Aorta (tissue), 5 donors: ENCODE measurements at regions not wholly inside any gene's neighbourhood (a gene's known extent, or its start where the extent isn't known, plus 50 kb on each side); places are given as distances from the start of the nearest gene placed in this dataset.
"Not testable (repeated sequence)": the region's sequence is repeated elsewhere in the genome, so short reads cannot be mapped to it uniquely, and the experiment has no call there.

ENCODE experiments used
- ATAC-seq: fragments of 200-7000 bp; cut with Tn5 transposase; one replicate; pipeline ENCODE4 v1.9.1; 2022; ENCODE audit warnings: moderate library complexity; ENCODE audit not compliant: low FRiP score
- DNase-seq, 2 donors: peaks; one replicate each; pipeline ENCODE4 v3.0.0-alpha.2; 2020
- H3K27ac ChIP-seq, 2 donors: one replicate each; pipeline ENCODE4 v1.5.1; 2013; ENCODE audit warnings: low read length in 2 of 2, mild to moderate bottlenecking in 2 of 2, moderate library complexity in 2 of 2, control low read depth in 1 of 2, inconsistent platforms in 1 of 2, low read depth in 1 of 2
- H3K27me3 ChIP-seq, 2 donors: one replicate each; pipeline ENCODE4 v1.6.1; 2013; ENCODE audit warnings: control low read depth in 1 of 2, low read length in 1 of 2, mild to moderate bottlenecking in 1 of 2, moderate library complexity in 1 of 2; ENCODE audit not compliant: insufficient read depth in 2 of 2, control insufficient read depth in 1 of 2
- H3K36me3 ChIP-seq, 2 donors: one replicate each; pipeline ENCODE4 v1.6.1; 2013; ENCODE audit warnings: control low read depth in 1 of 2, low read length in 1 of 2, mild to moderate bottlenecking in 1 of 2; ENCODE audit not compliant: insufficient read depth in 2 of 2, control insufficient read depth in 1 of 2
- H3K4me1 ChIP-seq, 2 donors: one replicate each; pipeline ENCODE4 v1.6.1; 2013; ENCODE audit warnings: low read length in 2 of 2, control low read depth in 1 of 2, mild to moderate bottlenecking in 1 of 2, moderate library complexity in 1 of 2; ENCODE audit not compliant: insufficient read depth in 2 of 2, control insufficient read depth in 1 of 2
- H3K4me3 ChIP-seq, 2 donors: one replicate each; pipeline ENCODE4 v1.5.1; 2013; ENCODE audit warnings: low read length in 2 of 2, control low read depth in 1 of 2, mild to moderate bottlenecking in 1 of 2
- H3K9me3 ChIP-seq: one replicate; pipeline ENCODE4 v1.6.1; 2013; ENCODE audit warnings: mild to moderate bottlenecking, low read length; ENCODE audit not compliant: control insufficient read depth
- WGBS, 2 donors: extraction: QIAGEN DNeasy Blood & Tissue Kit; methylation state at CpG; one replicate each; pipeline ENCODE4 v1.1.7; 2013; 5-methylcytosine and 5-hydroxymethylcytosine counted together
- intact Hi-C, 2 donors: fragments of 100-400 bp; cut with DNase I; formaldehyde crosslinking; loops; one replicate each; pipeline versions ENCODE4 v1.14.2 to v1.15.0; 2022
- donor health status: healthy with polysubstance abuse.
- donor health status: Bipolar disorder and iron deficiency.
- donor health status: DM: no; HTN: no; CAD: no.
- donor health status: DM: no; HTN: no; CAD: no.
- donor health status: DM: yes; HTN: yes; CAD: no.

DNA sequence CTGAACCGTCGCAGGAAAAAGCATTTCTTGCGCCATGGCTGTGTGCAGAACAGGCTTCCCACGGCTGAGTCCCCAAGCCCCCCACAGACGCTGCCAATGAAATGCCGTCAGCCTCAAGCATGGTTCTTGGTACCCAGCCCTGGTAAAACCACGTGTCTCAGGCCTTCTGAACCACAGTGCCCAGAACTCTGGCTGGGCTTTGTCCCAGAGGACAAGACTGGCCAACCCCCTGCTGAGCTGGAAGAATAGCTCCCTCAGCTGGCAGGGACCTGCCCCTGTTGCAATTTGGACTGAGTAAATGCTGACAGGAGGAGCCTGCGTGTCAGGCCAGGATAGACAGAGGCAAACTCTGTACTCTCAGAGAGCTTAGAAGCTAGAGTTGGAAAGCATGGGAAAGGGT lies 106.2 kb downstream of the TNFRSF13B start:
- H3K4me3 ChIP-seq, H3K27me3 ChIP-seq, H3K27ac ChIP-seq, DNase-seq, intact Hi-C loops, H3K9me3 ChIP-seq, H3K4me1 ChIP-seq, H3K36me3 ChIP-seq: not testable (repeated sequence)
- peak; percentile 84 for ATAC-seq
- 16 to 17% methylated on average over 1 of the region's 8 CpGs for WGBS, 2 donors

DNA sequence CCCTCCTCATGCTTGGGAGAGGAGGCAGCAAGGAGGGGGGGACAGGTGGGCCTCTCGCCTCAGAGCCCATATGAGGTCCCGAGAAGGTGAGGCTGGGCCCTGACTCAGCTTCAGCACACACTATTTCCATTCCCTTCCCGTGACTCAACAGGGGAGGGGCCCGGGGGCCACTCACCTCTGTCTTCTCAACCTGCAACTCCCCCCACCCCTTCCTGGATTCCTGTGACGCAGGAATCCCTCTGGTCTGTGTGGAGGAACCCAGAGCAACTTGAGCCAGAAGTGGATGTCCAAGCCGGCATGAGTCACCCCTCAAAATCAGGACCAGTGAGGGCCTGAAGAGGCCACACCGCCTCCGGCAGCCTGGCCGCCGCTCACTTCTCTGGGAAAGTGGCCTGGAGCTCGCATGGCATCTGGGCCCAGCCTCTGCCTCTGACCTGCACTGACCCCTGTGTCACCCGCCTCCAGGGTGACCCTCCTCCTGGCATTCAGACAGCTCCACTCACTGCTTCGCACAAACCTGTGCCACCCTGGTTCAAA lies 106.8 kb downstream of the TNFRSF13B start:
- H3K27me3 ChIP-seq, H3K4me3 ChIP-seq, H3K9me3 ChIP-seq, H3K4me1 ChIP-seq, H3K27ac ChIP-seq, H3K36me3 ChIP-seq, intact Hi-C loops: not testable (repeated sequence)
- peak in 1 of 2 donors; percentile 71 for DNase-seq
- ATAC-seq: peak; percentile 79
- WGBS, 2 donors: 64 to 75% methylated on average over 4 to 6 of the region's 13 CpGs

DNA sequence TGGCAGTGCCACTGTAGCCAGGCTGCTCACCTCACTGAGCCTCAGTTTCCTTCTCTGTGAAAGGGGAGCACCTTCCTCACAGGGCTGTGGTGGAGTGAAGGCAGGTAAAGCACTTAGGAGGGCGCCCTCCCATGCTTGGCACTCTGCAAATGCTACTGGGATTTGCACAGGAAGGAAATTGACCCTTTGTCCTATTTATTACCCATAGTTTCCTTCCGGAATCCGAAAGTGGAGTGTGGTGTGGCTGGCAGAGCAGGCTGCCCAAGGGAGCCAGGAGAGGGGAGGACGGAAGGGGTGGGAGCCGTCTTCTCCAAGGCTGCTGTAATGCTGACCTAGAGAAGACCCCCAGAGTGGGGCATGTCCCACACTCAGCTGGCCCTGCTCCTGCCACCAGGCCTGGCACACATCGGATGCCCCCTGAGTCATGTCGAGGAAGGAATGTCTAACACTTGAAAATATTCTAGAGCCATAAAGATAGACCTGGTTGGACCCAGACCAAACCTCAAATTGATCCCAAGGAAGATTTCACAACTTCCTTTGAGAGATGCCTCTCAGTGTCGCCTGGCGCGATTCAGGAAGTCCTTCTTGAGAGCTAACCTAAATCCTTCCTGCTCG lies 107.3 kb downstream of the TNFRSF13B start:
- peak; percentile 45 for ATAC-seq

DNA sequence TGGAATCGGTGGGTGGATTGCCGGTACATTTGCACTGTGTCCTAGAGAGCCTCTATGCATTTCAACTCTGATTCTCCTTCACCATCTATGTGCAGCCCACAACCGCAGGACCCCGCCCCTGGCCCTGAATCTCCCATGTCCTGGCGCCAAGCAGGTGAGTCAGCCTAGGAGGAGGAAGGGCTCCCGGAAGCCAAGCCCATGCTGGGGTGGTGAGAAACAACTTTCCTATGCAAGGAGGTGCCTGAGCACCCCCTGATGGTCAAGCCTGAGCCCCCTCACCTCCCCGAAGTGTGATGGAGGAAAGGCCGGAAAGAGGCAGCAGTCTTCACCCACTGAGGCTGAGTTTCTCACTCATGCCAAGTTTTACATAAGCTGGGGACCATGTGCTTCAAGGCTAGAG lies 110.8 kb downstream of the TNFRSF13B start:
- ATAC-seq, H3K4me1 ChIP-seq, H3K27me3 ChIP-seq, H3K9me3 ChIP-seq, H3K4me3 ChIP-seq, H3K27ac ChIP-seq, H3K36me3 ChIP-seq, intact Hi-C loops: not testable (repeated sequence)
- DNase-seq: peak in 1 of 2 donors; percentile 27
- WGBS, 2 donors: 81 to 93% methylated on average over 8 of the region's 8 CpGs

More for the DNA sequence above, 107.3 kb downstream of the TNFRSF13B start:
- H3K27ac ChIP-seq, H3K27me3 ChIP-seq, DNase-seq, H3K4me1 ChIP-seq, H3K4me3 ChIP-seq, H3K36me3 ChIP-seq, H3K9me3 ChIP-seq, intact Hi-C loops: not testable (repeated sequence)
- 87% methylated on average over 5 of the region's 11 CpGs; no CpG with 5 or more reads in 1 of the 2 donors for WGBS, 2 donors

DNA sequence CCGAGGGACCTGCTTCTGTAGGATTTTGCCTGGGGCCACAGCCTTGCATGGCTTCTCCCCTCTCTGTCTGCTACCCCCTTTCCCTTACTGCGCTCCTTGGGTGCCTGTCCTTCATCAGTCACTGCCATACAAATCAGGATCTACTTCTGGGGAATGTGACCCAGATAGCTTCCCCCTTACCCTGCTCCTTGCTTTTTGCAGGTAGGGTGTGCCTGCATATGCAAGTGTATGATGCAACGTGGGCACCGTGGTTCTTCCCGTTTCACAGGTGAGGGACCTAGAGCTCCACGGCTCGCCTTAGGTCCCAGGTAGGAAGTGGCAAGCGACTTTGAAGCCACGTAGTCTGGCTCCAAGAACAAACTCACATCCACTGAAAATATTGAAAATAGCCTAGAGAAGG lies 111.5 kb downstream of the TNFRSF13B start:
- intact Hi-C loops, H3K27me3 ChIP-seq, H3K4me1 ChIP-seq, H3K27ac ChIP-seq, H3K9me3 ChIP-seq, H3K36me3 ChIP-seq, H3K4me3 ChIP-seq, ATAC-seq: not testable (repeated sequence)
- peak in 1 of 2 donors; percentile 30 for DNase-seq
- WGBS, 2 donors: 92 to 95% methylated on average over 9 of the region's 9 CpGs

DNA sequence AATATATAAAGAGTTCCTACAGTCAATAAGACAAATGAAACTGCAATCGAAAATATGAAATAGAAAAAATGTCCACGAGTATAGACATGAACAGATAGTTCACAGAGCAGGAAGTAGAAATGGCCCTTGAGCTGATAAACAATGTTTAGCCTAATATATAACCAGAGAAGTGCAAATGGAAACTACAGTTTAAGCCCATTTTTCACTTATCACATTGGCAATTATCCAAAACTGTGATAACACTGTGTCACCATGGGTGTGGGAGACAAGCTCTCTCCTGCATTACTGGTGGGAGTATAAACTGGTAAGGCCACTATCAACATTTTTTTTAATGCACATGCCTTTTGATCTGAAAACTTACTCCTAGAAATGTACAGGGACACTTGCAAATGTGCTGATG lies 112.4 kb downstream of the TNFRSF13B start:
- H3K36me3 ChIP-seq, H3K27ac ChIP-seq, H3K9me3 ChIP-seq, intact Hi-C loops, H3K4me1 ChIP-seq, H3K4me3 ChIP-seq, DNase-seq, ATAC-seq, H3K27me3 ChIP-seq: not testable (repeated sequence)
- 85% methylated on average over 2 of the region's 2 CpGs; no CpG with 5 or more reads in 1 of the 2 donors for WGBS, 2 donors

DNA sequence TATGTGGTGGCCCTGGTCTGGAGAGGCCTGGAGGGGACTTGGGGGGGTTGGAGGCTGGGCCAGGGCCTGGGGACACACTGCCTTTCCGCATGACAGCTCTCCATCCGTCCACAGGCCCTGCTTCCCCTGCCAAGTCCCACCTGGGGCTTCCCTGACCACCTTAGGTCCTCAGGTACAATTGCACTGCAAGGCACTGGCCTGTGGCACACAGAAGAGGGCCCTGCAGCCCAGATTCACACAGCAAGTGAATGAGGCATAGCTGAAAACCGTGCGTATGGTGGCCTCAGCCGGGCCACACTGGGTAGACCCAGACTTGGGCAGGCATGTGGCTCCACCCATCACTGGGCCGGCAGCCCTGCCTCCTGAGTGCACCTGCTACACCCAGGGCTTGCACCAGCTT lies 114.2 kb downstream of the TNFRSF13B start:
- H3K27ac ChIP-seq, H3K4me1 ChIP-seq, H3K4me3 ChIP-seq, H3K9me3 ChIP-seq, H3K27me3 ChIP-seq, intact Hi-C loops, H3K36me3 ChIP-seq, ATAC-seq: not testable (repeated sequence)
- WGBS, 2 donors: 79 to 86% methylated on average over 6 of the region's 6 CpGs
- DNase-seq: peak in 1 of 2 donors; percentile 58

DNA sequence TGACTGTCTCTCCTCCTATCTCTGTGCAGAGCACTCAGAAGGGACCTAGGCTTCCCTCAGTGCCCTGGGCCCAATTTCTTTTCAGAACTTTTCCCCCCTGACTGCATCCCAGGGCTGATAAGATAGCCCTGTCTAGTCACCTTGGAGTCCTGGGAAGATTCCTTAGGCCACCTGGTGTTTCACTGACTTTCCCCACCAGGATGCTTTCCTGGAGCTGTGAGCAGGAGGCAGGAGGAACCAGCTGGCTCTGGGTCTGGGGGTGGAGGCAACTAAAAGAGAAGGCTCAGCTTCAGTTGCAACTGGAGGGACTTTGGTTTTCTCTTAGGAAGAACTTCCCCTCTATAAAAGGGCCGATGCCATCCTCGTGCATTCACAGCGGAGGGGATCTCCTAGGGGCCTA lies 115.1 kb downstream of the TNFRSF13B start:
- H3K4me1 ChIP-seq, H3K36me3 ChIP-seq, intact Hi-C loops, ATAC-seq, H3K27ac ChIP-seq, H3K9me3 ChIP-seq, H3K27me3 ChIP-seq, H3K4me3 ChIP-seq: not testable (repeated sequence)
- 89 to 90% methylated on average over 3 of the region's 3 CpGs for WGBS, 2 donors
- DNase-seq: peak in 1 of 2 donors; percentile 8

DNA sequence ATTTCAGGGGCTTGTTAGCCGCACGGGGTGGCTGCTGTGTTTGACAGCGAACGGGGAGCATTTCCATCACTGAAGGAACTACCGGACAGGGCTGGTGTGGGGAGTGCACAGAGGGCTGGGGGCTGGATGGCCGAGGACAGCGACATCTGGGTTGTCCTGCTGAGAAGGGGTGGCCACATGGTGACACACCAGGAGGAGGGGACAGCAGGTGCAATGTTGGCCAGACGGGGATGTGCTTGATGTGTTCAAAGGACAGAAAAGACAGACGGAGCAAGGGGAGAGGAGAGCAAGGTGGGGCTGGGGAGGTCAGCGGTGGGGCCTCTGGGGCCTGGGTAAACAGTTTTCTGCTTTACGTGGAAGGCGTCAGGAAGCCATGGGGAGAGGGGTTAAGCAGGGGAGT lies 115.7 kb downstream of the TNFRSF13B start:
- H3K4me1 ChIP-seq, H3K36me3 ChIP-seq, intact Hi-C loops, ATAC-seq, H3K9me3 ChIP-seq, H3K4me3 ChIP-seq, H3K27ac ChIP-seq, H3K27me3 ChIP-seq: not testable (repeated sequence)
- DNase-seq: peak in 1 of 2 donors; percentile 39
- 66 to 79% methylated on average over 12 of the region's 12 CpGs for WGBS, 2 donors
